Ovary (tissue), 3 donors: ENCODE measurements at regions not wholly inside any gene's neighbourhood (a gene's known extent, or its start where the extent isn't known, plus 50 kb on each side); places are given as distances from the start of the nearest gene placed in this dataset.

ENCODE experiments used
- EP300 ChIP-seq: sonication (generic); formaldehyde crosslinking; IDR thresholded peaks from one replicate; pipeline ENCODE4 v1.6.1; 2017; ENCODE audit warnings: antibody characterized with exemption
- POLR2A ChIP-seq: fragments of 450-650 bp; IDR thresholded peaks from one replicate; pipeline ENCODE4 v1.6.1; 2017; ENCODE audit warnings: antibody characterized with exemption, mild to moderate bottlenecking, moderate library complexity
- TF ChIP-seq, protein P1 (sequence below), 3 donors: fragments of 450-650 bp in 2 of 3; fragments of 200-600 bp in 1 of 3; IDR thresholded peaks; one replicate each; pipeline versions ENCODE4 v1.5.1 to v1.8.0; 2016 to 2022; ENCODE audit warnings: antibody characterized with exemption in 3 of 3, mild to moderate bottlenecking in 1 of 3
- donor health status: DM: no; HTN: no; CAD: no.

DNA sequence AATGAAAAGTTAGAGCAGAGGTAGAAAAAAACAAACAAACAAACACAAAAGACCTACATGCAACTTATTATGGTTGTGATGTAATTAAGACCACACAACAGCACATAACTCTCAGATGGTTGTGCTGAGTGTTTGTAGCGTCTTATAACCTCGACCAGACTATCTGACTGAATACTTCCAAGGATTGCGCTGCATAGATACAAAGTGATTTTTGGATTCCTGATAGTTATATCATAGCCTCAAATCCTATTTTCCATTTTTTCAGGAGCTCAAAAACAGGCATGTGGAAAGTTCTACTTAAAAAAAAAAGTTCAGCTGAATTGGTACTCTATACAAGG lies 236.1 kb downstream of the SPRY1 start:
- TF ChIP-seq, protein P1, sequence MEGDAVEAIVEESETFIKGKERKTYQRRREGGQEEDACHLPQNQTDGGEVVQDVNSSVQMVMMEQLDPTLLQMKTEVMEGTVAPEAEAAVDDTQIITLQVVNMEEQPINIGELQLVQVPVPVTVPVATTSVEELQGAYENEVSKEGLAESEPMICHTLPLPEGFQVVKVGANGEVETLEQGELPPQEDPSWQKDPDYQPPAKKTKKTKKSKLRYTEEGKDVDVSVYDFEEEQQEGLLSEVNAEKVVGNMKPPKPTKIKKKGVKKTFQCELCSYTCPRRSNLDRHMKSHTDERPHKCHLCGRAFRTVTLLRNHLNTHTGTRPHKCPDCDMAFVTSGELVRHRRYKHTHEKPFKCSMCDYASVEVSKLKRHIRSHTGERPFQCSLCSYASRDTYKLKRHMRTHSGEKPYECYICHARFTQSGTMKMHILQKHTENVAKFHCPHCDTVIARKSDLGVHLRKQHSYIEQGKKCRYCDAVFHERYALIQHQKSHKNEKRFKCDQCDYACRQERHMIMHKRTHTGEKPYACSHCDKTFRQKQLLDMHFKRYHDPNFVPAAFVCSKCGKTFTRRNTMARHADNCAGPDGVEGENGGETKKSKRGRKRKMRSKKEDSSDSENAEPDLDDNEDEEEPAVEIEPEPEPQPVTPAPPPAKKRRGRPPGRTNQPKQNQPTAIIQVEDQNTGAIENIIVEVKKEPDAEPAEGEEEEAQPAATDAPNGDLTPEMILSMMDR (IDR thresholded peaks at IDR 0.05), result no peak
- TF ChIP-seq POLR2A (no peak), EP300 (no peak)
